NCI-H2196 treated with DMSO at 0.1 percent for 48 hours (cell line): ENCODE measurements at regions not wholly inside any gene's neighbourhood (a gene's known extent, or its start where the extent isn't known, plus 50 kb on each side); places are given as distances from the start of the nearest gene placed in this dataset.
"Not testable (repeated sequence)": the region's sequence is repeated elsewhere in the genome, so short reads cannot be mapped to it uniquely, and the experiment has no call there.

Experiments
- DNase-seq: peaks from one replicate; lab custom pipeline; 2025; ENCODE audit not compliant: unreplicated experiment; lab: John Stamatoyannopoulos, UW

GRCh38 chr7:55705728-55706450 is 133.6 kb upstream of the VOPP1 start:
- not testable (repeated sequence) for DNase-seq

GRCh38 chr7:55702831-55703230 is 130.5 kb upstream of the VOPP1 start:
- DNase-seq: not testable (repeated sequence)

GRCh38 chr7:55699450-55699842 is 127.1 kb upstream of the VOPP1 start:
- not testable (repeated sequence) for DNase-seq

GRCh38 chr7:55698607-55699449 is 126.5 kb upstream of the VOPP1 start:
- peak; percentile 13 for DNase-seq

- not testable (repeated sequence) for DNase-seq
These were observed 123.8 kb upstream of the VOPP1 start for GRCh38 chr7:55695893-55696701.

GRCh38 chr7:55694484-55694883 is 122.2 kb upstream of the VOPP1 start:
- DNase-seq: not testable (repeated sequence)

- DNase-seq: peak; percentile 47
These were observed 116.7 kb upstream of the VOPP1 start for GRCh38 chr7:55688684-55689681.

GRCh38 chr7:55688261-55688660 is 116.0 kb upstream of the VOPP1 start:
- DNase-seq: not testable (repeated sequence)

GRCh38 chr7:55687252-55687651 is 115.0 kb upstream of the VOPP1 start:
- not testable (repeated sequence) for DNase-seq

GRCh38 chr7:55686771-55687170 is 114.5 kb upstream of the VOPP1 start:
- not testable (repeated sequence) for DNase-seq

- not testable (repeated sequence) for DNase-seq
These were observed 111.2 kb upstream of the VOPP1 start for GRCh38 chr7:55683501-55683900.

GRCh38 chr7:55675589-55675988 is 103.3 kb upstream of the VOPP1 start:
- DNase-seq: not testable (repeated sequence)

- not testable (repeated sequence) for DNase-seq
These were observed 101.2 kb upstream of the VOPP1 start for GRCh38 chr7:55673525-55673924.

- not testable (repeated sequence) for DNase-seq
These were observed 99.8 kb upstream of the VOPP1 start for GRCh38 chr7:55672084-55672483.

- no peak for DNase-seq
These were observed 85.4 kb upstream of the VOPP1 start for GRCh38 chr7:55657654-55658053.

GRCh38 chr7:55651057-55651456 is 78.8 kb upstream of the VOPP1 start:
- no peak for DNase-seq

GRCh38 chr7:55649238-55649637 is 76.9 kb upstream of the VOPP1 start:
- no peak for DNase-seq

GRCh38 chr7:55644567-55644966 is 72.3 kb upstream of the VOPP1 start:
- DNase-seq: no peak

GRCh38 chr7:55642266-55642665 is 70.0 kb upstream of the VOPP1 start:
- DNase-seq: no peak

GRCh38 chr7:55641811-55642210 is 69.5 kb upstream of the VOPP1 start:
- no peak for DNase-seq
